GM19043 (cell line): ENCODE measurements at regions not wholly inside any gene's neighbourhood (a gene's known extent, or its start where the extent isn't known, plus 50 kb on each side); places are given as distances from the start of the nearest gene placed in this dataset.

Experiments used
- ATAC-seq: cut with Tn5 transposase; IDR thresholded peaks from one replicate; pipeline ENCODE4 v1.9.1; 2021; ENCODE audit warnings: low read depth; ENCODE audit not compliant: unreplicated experiment

DNA sequence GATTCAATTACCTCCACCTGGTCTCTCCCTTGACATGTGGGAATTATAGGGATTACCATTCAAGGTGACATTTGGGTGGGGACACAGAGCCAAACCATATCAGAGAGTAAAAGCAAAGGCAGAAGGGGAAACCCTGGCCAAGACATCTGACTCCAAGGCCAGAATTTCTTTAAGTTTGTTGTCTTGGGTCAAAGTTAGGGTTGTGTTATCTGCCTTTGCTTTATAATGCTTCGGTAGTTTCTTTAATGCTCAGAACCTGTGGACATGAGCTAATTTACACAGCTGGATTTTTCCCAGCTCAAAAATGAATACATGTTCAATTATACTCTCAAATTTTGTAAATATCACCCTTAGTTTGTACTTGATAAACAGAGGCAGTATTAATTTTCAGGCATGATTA, 1074.4 kb downstream of the ADGRL2 start:
- ATAC-seq, result no peak

DNA sequence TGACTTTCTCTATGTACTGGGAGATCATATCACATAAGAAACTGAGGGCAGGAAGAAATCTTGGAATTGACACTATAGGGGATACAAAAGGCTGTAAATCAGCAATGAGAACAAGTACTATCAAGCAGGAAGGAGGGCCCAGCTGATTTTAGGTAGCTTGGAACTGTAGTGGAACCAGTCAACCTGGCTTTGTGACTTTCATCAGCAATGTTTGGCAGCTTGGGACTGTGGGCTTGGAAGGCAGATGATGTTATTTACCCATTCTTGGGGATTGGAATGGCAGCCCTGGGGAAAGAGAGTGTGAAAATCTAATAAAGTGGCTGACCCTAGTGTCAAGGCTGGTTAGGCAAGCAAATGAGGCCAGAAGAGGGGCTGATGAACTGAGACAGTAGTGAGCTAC, 1073.3 kb downstream of the ADGRL2 start:
- no peak for ATAC-seq

DNA sequence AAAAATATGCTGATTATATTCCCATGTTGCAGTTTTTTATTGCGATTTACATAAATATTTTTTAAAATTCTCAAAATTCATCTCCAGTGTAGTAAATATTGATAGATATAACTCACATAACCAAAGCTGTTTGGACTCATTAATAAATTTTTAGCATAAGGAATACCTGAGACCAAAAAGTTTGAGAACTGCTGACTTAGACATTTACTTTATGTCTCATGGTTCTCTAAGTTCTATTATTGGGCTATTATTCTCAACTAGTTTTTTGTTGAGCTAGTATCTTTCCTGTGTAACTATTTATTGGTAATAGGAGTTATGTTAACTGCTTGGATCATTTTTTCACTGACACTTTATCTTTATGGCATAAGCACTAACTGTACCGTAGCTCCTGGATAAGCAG, 1069.6 kb downstream of the ADGRL2 start:
- no peak for ATAC-seq

DNA sequence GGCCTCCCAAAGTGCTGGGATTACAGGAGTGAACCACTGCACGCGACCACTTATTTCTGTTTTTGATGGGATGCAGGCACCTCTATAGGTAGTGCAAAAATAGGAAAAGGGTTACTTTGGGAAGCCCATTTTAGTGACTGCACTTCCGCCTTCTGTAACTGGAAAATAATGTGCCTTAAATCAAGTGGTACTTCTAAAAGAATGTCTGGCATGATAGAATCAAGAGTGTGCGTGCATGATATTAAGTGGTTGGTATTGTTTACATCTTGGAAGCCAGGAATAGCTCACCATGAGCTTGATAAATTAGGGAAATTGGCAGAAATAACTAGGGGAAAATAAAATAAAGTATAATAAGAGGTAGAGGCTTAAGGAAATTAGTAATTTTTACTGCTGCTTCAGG, 1067.0 kb downstream of the ADGRL2 start:
- ATAC-seq, result no peak

DNA sequence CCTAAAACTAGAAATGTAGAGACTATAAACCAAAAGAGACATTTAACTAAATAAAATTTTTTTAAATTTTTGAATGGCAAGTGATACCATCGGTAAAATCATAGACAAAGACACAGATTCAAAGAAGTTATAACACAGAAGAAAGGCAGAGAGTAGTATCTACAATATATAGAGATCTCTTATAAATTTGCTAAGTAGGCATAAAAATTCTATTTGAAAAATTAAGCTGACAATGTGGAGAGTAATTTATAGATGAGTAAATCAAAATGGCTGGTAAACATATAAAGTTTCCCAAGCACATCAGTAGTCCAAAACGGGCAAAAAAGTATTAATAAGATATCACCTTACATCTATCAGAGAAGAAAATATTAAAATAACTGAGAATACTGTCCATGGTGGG, 1061.0 kb downstream of the ADGRL2 start:
- no peak for ATAC-seq

DNA sequence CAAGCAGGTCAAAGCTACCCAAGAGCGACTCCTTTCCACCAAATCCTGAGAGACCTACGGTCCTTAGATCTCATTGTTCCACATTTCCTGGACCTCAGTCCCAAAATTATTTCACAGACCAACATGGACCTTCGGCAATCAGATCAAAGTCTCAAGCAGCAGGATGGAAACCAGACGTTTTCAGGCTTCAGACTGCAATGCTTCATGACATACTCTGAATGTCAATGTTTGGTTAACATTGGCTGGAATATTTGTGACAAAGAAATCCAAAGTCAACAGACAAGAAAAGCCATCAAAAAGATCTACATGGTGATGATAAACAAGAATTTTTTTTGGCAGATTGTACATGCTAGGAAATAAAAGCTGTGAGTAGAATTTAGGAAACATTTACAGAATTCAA, 1057.3 kb downstream of the ADGRL2 start:
- no peak for ATAC-seq

DNA sequence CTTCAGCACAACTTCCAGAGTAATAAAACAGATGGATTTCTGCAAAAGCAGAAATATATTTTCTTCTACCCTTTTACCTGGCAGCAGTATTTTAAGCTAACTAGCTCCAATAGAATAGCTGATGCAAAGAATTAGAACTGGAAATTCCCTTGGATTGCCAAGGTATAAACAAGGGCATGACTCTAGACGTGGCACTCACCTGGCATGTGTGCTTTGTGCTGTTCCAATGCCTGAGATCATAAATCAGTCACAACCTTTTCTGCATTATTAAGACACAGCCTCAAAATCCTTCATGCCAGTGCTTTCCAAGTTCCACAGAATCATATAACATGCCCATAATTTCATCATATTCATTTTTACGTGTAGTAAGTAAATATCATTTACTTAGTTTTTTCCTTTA, 1048.7 kb downstream of the ADGRL2 start:
- ATAC-seq, result no peak

DNA sequence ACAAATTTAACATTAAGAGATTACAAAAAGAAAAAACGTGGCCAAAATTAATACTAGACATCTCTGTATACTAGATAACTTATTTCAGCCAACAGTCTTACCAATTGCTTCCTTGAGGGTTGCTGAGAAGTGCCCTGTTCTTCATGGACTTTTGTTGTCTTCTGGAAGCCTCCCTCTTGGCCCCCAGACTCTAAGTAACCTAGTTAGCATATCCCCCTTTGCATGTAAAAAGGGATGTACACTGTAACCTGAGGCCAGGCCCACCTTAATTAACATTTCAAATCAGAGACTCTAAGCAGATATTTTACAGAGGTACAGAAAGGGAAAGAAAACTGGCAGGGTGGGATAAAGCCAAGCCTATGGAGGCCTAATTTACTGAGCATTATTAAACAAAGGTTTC, 1047.3 kb downstream of the ADGRL2 start:
- no peak for ATAC-seq

DNA sequence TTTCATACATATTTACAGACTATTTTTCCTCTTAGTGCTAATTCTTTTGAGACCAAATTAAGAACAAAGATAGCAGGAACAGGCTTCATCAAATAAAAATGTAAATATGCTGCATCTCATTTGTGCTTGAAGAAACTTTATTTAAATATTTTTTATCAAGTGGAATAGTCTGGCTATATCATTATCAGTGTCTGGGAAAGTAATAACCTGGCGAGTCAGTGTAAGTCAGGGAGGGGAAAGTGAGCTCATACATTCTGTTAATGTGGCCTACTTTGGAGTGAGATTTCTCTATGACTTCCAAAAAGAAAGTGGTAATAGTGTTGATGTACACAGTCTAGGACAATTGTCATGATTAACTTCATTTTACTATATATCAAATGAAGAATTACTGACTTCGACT, 1045.1 kb downstream of the ADGRL2 start:
- no peak for ATAC-seq

DNA sequence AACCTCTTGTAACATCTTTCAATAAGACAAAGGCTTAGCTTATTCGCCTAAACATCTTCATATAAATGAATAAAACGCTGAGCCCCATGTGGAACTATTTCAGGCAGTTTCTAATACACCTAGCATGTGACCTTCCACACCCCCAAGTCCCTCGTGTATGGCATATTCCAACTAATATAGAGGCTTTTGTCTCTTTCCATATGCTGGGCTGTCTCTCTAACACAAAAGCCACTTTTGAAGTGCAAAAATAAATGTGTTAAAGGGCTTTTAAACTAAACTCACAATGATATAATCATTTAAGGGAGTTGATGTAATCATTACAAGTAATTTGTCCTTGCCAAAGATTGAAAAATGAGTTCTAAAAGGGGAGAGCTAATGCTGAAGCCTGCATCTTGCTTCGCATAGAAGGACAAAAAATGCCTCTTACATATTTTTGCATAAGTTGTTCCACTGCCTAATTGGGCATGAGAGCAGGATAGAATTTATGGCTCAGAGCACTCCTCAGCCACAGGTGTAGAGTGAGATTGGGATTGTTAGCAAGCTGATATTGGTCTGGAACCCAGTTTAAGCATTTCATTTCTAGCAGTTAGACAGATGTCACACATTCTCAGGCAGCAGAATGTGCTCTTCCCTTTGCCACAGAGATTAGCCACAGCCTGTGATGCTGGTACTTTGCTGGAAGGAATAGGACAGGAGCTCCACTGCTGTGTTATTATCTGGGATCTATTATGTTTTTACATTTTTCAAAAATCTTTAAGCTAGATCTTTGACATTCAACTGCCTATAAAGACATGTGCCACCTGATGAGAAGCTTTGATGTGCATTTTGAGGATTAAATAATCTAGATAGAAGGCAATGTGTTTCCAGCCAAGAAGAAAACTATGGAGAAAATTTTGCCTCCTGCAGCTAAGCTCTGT, 1044.4 kb downstream of the ADGRL2 start:
- no peak for ATAC-seq

DNA sequence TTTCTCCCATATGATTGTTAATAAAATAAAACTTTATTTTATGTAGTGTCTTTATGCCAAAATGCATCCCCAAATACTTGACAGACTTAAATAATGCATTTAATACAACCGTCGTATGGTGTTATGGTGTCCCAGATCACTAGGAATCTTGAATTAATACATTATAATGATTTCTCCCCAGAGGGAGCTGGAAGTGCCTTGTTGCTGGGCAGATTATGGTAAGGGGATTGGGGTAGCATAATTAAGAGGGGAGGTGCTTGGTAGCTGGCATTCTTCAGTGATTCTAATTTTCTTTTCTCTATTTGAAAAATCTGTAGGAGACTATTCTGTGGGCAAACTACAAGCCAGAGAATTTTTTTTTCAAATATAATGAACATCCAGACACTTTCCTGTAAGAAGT, 1043.7 kb downstream of the ADGRL2 start:
- no peak for ATAC-seq

DNA sequence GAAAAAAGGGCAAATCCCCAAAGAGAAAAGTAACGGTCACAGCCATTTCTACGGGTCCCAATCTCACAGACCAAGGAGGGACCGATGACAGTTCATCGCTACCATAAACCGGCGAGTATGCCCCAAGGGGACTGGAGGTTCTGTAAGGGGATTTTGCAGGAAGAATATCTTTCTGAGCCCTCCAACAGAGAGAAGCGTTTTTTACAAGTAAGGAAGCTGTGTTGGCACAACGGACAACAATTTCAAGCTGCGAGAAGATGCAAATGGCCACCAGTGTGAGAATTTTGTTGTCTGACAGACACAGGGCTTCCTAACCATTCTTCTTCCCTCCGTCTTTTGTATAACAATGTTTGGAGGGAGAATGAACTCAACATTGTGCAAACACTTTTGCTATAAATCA, 1043.1 kb downstream of the ADGRL2 start:
- ATAC-seq, result no peak

DNA sequence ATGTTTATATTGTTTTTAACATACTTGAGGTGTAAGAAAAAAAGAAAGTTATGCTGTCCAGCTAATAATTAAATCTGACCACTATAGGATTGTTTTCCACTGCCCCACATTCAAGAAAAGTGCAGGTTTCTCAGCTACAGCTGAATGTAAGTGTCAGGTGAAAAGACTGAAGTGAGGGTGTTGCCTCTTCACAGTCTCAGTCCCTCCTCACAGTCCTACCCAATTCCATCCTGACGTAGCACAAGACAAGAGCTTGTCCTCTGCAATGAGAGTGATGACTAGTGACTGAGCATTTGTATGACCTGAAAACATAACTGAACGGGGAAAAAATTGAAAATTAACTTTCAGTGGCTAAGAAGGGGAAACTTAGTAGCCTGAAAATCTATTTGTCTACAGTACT, 1039.5 kb downstream of the ADGRL2 start:
- ATAC-seq, result no peak

DNA sequence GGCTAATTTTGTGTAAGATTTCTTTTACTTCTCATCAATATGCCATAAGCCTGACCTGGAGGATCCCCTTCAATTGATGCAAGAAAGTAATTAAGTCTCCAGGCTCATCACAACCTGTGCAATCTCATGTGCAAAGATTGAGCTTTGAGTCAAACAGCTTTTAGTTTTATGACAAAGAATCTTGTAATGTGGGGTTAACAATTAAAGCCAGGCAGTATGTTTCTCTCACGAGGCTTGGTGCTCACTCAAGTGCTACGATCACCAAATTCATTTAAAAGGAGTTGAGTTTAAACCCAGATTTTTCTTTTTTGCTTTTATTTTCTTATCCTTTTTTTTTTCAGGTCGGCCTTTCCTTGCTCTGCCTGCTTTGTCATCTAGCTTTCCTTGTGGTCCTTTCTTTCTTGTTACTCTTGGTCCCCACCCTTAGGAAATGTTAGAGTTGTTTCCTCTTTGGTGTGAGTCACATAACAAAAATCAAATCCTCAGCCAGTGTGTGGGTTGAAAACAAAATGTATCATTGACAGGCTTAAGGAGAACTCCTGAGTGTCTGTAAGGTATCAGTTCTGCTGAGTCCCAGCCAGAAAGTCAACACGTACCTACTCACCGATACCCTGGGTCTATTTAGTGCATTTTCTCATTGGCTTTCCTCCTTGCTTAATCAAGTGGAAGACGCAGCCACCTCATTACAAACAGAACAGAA, 1037.2 kb downstream of the ADGRL2 start:
- no peak for ATAC-seq

DNA sequence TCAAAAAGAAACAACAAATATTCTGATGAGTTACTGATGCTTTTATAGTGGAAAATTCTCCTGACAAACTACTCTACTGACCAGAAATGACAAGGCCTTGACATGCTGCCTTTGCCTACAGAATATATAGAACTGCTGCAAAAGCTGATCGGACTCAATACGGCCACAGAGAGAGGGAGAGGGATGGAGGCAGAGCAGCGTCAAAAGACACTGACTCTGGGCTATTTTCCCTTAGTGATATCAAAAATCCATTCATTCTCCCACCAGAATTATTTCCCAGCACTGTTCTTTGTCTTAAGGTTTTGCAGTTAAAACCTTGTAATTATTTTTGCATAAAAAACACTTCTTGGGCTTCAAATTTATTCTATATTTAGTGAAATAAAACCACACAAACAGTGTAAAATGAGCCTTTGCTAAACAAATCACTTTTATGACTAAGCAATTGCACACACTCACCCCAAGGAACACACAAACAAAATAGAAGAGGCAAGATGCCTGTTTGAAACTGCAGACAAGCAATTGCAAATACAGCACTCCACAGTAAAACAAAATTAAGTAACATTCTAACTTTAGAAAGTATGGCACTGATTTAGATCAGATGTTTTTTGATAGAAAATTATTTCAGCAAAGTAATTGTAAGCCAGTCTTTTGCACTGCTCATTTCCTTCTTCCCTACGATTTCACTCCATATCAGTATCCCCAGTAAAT, 1036.4 kb downstream of the ADGRL2 start:
- ATAC-seq, result no peak

DNA sequence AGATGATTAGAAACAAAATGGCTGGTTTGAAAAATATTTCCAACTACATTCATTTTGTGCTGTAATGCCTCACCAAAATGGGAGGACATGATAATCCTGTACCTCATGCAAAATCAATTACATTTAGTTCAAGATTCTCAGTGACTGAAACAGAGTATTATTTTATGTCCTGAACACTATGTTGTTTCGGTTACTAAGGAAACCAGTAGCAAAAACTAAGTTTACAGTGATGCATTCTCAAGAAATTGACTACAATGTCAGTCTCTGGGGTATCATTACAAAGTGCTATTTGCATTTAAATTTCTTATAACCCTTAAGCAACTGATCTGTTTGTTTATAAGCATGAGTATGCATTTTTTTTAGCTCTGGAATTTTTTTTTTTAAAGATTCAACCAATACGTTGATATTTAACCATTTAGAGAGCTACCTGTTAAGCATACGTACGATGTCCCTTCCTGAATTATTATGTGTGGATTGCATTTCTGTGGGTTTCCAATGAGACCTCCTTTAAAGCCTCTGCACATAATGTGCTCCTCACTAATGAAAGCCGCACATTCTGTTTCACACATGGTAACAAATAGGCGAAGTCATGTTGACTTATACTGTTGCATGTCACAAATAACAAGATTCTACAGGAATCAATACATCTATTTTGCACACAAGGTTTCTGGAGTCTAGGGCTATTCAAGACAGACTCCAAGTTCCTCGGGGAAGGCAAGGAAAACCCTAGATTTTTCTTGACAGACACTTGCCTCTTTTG, 1035.7 kb downstream of the ADGRL2 start:
- ATAC-seq, result no peak

DNA sequence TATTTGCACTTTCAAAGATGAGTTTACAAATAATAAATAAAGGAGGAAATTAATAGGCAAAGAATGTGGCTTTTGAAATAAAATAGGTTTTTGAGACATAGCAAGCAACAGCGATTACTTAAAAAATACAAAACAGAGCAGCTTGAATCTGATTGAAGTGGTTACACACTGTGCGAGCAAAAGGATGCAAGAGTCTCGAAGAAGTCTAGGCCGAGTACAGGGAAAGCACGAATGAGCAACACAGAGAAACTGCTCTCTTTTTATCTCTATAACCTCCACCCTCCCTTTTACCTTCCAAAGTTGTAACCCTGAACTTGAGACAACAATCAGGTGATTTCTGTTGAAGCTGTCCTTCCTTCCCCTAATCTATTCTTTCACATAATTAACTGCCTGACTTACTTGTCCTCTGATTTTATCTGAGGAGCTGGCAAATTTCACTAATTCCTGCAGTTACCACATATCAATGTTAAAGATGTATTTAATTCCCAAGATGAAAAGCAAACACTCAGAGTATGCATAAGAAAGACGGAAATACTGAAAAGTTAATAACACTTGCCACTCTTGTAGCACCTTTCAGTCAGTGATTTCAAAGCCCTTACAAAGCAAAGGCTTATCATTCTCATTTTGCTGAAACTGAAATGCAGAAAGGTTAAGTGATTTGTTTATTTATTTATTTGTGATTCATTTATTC, 1030.1 kb downstream of the ADGRL2 start:
- ATAC-seq, result no peak

DNA sequence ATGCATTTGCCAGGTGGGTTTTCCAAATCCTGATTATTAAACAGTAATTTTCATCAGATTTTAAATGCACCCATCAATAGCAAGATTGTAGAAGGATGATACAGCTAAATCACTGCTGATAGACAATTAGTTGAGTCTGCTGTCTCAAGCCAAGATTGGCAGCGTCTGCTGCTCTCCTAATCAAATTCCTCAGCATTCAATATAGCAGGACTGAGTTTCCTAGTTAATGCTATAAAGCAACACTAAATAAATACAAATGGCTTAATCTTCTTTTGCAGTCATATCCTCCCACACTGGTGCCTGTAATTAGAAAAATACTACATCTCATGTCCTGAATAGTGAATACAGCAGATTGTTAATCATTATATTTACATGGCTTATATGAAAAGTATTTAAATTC, 1028.8 kb downstream of the ADGRL2 start:
- no peak for ATAC-seq

DNA sequence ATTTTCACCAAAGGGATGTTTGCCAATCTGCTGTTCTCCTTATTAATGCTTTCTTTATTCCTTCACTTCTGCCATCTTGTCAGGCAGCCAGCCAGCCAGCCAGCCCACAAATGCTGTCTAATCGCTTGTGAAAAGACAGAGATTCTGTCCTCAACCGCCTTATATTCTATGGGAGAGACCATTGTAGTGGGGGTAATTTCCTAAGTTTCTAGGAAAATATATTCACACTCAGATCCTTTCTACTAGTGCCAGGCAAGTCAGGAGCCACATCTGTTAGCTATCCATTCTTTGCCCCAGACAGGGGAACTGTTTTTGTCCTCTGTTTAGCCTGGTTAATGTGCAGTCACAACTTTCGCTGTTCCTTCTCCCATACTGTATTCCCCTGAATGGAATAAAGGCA, 1023.1 kb downstream of the ADGRL2 start:
- ATAC-seq, result no peak

DNA sequence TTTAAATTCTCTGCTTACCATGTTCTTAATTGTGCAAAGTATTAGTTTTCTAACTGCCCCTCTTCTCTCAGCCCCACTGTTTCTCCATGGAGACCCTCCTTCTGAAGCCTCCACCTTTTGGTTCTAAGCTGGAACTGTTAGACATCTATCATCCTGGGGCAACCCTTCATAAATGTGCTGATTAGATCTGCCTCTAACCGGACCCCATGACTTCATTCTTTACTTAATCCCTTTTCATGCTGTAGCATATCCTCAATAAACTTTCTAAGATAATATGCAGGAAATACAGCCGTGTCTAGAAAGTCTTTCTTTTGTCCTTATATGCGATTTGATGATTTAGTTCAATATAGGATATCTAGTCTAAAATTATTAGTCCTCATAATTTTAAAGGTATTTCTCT, 1020.1 kb downstream of the ADGRL2 start:
- ATAC-seq, result no peak
